WI38 (cell line): ENCODE measurements at regions not wholly inside any gene's neighbourhood (a gene's known extent, or its start where the extent isn't known, plus 50 kb on each side); places are given as distances from the start of the nearest gene placed in this dataset.

Experiments
- H3K4me3 ChIP-seq: 2 replicates; pipeline ENCODE4 v1.5.1; 2011; ENCODE audit warnings: low read depth, mild to moderate bottlenecking, control low read depth, low read length
- TF ChIP-seq, protein P1 (sequence below): IDR thresholded peaks from 2 replicates; pipeline ENCODE4 v1.5.1; 2012; ENCODE audit warnings: low read depth, mild to moderate bottlenecking, control low read depth, low read length

DNA sequence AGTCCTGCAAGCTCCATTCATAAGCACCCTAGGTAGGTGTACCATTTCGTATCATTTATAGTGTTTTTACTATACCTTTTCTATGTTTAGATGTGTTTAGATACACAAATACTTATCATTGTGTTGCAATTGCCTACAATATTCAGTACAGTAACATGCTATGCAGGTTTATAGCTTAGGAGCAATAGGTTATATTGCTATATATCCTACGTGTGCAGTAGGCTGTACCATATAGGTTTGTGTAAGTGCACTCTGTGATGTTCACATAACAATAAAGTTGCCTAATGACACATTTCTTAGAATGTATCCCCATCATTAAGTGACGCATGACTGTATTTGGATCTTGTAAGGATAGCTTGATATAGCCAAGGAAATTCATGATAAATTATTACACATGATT, 88.6 kb upstream of the CDH20 start:
- no peak overlapping the region for H3K4me3 ChIP-seq
- TF ChIP-seq, protein P1, sequence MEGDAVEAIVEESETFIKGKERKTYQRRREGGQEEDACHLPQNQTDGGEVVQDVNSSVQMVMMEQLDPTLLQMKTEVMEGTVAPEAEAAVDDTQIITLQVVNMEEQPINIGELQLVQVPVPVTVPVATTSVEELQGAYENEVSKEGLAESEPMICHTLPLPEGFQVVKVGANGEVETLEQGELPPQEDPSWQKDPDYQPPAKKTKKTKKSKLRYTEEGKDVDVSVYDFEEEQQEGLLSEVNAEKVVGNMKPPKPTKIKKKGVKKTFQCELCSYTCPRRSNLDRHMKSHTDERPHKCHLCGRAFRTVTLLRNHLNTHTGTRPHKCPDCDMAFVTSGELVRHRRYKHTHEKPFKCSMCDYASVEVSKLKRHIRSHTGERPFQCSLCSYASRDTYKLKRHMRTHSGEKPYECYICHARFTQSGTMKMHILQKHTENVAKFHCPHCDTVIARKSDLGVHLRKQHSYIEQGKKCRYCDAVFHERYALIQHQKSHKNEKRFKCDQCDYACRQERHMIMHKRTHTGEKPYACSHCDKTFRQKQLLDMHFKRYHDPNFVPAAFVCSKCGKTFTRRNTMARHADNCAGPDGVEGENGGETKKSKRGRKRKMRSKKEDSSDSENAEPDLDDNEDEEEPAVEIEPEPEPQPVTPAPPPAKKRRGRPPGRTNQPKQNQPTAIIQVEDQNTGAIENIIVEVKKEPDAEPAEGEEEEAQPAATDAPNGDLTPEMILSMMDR: no peak

DNA sequence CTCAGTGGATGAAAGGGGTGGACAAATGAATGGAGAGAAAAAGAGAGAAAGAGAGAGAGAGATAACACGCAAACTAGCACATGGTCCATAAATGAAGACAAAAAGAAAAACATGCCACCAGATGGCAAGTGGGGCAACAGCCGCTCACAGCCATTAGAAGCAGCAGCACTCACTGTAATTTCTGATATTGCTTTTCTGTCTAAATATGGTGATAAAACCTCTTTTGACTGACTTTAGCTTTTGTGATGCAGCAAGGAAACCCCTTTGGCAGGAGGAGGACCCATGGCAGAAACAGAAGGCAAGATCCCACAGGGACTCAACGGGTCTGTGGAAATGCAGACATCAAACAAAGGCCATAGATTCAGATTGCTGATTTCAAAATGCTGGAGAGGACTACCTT, 88.0 kb upstream of the CDH20 start:
- TF ChIP-seq, protein P1: no peak
- H3K4me3 ChIP-seq: no peak overlapping the region

DNA sequence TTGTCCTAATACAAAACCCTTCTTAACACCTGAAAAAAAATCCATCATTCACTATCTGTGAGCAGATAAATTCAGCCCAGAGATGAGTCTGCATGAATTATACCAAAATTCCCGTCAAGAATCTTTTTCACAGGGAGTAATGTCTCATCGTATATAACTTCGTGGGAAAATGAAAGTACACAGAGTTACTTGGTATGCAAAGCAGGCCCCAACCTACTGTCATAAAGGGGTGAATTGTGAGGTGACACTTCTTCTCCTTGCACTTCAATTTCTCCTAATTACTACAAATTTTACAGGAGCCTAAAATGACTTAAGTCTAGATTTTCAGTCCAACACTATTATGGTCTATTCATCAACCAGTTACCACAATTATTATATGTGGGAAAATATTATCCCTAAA, 84.6 kb upstream of the CDH20 start:
- TF ChIP-seq, protein P1: no peak

DNA sequence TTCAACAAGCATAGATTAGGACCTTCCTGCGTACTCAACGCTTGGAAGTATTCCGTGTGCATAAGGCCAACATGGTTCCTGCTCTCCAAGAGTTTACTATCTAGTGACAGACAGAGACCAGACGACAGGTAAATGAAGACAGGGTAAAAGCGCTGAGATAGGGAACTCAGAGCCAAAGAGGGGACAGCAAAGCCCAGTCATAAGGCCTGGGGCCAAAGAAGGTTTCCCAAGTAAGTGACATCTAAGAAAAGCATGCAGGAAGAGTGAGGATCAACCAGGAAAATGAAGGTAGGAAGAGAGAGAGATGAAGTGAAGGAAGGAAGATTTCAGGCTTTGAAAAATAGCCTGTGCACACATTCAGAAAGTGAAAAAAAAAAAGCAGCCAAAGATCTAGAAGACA, 76.9 kb upstream of the CDH20 start:
- no peak overlapping the region for H3K4me3 ChIP-seq
- TF ChIP-seq, protein P1: no peak

More for the DNA sequence above, 84.6 kb upstream of the CDH20 start:
- H3K4me3 ChIP-seq: no peak overlapping the region

DNA sequence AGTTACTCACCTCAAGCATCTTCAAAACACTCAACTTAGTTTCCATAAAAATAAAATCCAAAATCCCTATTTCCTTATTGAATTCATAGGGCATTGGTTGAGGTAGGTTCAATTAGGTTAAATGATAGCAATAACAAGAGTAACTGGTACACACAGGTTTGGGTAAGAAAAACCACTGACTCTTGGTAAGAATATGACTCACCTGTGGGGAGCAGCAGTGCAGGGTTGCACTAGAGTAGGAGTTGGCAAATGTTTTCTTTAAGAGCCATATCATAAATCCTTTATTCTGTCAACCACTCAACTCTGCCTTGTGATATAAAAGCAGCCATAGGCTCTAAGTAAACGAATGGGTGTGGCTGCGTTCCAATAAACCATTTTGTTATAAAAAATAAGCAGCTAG, 71.4 kb upstream of the CDH20 start:
- TF ChIP-seq, protein P1: no peak

DNA sequence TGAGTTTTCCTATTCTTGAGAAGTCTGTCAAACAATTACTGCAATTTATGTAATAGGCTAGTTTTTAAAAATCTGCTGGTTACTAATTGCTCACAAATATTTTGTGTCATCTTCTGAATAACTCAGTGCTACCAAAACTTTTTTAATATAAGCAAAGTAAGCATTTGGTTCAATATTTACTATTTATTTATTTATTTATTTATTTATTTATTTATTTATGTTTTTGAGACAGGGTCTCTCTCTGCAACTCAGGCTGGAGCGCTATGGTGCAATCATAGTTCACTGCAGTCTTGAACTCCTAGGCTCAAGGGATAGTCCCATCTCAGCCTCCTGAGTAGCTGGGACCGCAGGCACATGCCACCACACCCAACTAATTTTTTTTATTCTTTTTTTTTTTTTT, 60.4 kb upstream of the CDH20 start:
- H3K4me3 ChIP-seq: no peak overlapping the region
- TF ChIP-seq, protein P1: no peak

More for the DNA sequence above, 71.4 kb upstream of the CDH20 start:
- H3K4me3 ChIP-seq: no peak overlapping the region

DNA sequence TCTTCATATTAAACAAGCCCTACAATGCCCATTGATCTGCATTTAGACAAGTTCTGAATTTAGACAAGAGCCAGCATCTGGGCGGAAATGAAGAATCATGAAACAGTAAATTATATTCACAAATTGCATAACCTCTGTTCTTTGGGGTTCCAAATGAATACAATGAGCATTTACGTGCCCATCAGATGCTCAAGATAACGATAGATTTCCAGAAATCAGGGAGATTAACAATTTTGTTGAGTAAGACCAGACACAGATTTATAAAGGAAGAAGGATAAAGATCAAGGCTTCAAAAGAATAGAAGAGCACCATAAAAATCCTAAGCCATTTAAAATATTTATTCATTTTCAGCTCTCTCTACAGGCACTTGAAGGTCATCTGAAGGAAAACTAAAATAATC, 59.7 kb upstream of the CDH20 start:
- no peak overlapping the region for H3K4me3 ChIP-seq
- TF ChIP-seq, protein P1: no peak
